ENCODE measurements at regions not wholly inside any gene's neighbourhood (a gene's known extent, or its start where the extent isn't known, plus 50 kb on each side); places are given as distances from the start of the nearest gene placed in this dataset.
"Not testable (repeated sequence)": the region's sequence is repeated elsewhere in the genome, so short reads cannot be mapped to it uniquely, and the experiment has no call there.

DNA sequence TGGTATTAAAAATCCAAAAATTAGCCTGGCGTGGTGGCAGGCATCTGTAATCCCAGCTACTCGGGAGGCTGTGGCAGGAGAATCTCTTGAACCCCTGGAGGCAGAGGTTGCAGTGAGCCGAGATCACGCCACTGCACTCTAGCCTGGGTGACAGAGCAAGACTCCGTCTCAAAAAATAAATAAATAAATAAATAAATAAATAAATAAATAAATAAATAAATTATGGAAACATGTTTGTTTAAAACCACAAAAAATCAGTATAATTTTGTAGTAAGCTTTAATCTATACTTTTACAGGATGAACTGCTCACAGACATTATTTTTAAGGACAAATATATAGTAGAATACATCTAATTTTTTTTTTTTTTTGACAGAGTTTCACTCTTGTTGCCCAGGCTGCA, 521.3 kb upstream of the ATXN7L3B start:
- TF ChIP-seq, protein P1, sequence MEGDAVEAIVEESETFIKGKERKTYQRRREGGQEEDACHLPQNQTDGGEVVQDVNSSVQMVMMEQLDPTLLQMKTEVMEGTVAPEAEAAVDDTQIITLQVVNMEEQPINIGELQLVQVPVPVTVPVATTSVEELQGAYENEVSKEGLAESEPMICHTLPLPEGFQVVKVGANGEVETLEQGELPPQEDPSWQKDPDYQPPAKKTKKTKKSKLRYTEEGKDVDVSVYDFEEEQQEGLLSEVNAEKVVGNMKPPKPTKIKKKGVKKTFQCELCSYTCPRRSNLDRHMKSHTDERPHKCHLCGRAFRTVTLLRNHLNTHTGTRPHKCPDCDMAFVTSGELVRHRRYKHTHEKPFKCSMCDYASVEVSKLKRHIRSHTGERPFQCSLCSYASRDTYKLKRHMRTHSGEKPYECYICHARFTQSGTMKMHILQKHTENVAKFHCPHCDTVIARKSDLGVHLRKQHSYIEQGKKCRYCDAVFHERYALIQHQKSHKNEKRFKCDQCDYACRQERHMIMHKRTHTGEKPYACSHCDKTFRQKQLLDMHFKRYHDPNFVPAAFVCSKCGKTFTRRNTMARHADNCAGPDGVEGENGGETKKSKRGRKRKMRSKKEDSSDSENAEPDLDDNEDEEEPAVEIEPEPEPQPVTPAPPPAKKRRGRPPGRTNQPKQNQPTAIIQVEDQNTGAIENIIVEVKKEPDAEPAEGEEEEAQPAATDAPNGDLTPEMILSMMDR (IDR thresholded peaks at IDR 0.05; ENCODE audit: low read length) = not testable (repeated sequence)
- not testable (repeated sequence) for TF ChIP-seq EZH2phosphoT487 (IDR thresholded peaks at IDR 0.05; ENCODE audit: low read length)

Data from MM.1S (cell line).